ENCODE measurements at regions not wholly inside any gene's neighbourhood (a gene's known extent, or its start where the extent isn't known, plus 50 kb on each side); places are given as distances from the start of the nearest gene placed in this dataset.
"Not testable (repeated sequence)": the region's sequence is repeated elsewhere in the genome, so short reads cannot be mapped to it uniquely, and the experiment has no call there.

DNA sequence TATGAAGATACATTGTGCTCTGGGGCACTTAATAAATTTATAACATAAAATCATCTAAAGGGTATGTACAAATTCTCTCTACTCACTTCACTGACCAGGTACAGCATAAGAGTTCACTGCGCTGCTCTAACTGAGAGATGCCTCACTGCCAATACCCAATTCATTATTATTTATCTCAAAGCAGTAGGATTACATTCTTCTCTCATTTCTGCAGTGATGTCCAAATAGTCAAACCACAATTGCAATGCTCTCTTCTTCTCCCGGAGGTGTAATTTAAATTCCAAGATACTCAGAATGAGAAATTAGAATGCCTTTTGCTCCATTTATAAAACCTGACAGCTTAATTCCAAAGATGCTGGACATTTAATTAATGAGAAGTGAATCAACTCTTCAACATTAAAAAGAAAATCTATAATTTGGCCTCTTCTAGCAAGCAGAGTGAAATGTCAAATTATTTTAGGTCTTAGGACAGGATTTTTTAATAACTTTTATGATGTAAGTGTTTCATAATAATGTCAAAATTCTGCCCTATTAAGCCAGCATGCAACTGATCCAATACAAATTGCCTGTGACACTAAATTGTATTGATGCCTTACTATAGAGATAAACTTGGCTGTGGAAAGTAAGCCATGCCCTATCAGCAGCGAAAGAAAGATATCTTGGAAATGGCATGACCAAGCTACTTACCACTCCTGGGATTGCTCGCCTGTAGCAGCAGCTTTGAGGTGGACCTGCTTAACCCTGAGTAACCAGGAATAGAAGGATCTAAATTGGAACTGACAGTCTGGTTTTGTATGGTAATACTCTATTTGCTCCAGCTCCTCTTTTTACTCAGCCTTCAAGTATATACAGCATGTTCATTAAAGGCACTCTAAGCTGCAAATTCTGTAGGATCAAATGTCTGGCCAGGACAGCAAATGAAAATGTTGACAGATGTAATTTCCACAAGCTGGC is 374.2 kb upstream of the TYRP1 start:
- DNase-seq: no peak

DNA sequence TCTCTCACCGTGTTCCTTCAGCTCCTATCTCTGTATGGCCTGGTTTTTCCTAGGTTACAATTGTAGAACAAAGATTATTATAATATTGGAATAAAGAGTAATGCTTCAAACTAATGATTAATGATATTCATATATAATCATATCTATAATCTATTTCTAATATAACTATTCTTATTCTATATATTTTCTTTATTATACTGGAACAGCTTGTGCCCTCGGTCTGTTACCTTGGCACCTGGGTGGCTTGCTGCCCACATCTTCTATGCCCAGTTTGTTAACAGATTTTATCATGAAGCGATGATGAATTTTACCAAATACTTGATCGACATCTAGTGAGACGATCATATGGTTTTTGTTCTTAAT is 363.6 kb upstream of the TYRP1 start:
- no peak for DNase-seq

DNA sequence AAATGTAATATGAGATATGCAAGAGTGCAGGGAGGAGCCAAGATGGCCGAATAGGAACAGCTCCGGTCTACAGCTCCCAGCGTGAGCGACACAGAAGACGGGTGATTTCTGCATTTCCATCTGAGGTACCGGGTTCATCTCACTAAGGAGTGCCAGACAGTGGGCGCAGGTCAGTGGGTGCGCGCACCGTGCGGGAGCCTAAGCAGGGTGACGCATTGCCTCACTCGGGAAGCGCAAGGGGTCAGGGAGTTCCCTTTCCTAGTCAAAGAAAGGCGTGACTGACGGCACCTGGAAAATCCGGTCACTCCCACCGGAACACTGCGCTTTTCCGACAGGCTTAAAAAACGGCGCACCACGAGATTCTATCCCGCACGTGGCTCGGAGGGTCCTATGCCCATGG is 359.2 kb upstream of the TYRP1 start:
- not testable (repeated sequence) for DNase-seq

DNA sequence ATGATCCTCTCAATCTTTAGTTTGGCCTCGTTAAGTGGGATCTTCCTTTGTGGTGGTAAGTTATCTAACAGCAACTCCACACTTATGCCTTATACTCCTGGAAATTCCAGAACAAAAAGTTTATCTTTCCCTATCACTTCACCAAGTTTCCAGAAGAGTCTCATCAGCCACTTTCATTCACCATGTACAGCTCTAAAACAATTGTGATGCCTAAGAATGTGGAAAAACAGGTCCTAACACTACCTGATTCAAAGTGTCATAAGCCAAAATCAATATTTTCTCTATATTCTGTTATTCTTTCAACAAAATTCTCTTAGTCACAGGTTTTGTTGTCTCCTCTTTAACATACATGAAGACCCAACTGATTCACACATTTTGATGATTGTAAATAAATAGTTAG is 342.4 kb upstream of the TYRP1 start:
- DNase-seq: no peak

DNA sequence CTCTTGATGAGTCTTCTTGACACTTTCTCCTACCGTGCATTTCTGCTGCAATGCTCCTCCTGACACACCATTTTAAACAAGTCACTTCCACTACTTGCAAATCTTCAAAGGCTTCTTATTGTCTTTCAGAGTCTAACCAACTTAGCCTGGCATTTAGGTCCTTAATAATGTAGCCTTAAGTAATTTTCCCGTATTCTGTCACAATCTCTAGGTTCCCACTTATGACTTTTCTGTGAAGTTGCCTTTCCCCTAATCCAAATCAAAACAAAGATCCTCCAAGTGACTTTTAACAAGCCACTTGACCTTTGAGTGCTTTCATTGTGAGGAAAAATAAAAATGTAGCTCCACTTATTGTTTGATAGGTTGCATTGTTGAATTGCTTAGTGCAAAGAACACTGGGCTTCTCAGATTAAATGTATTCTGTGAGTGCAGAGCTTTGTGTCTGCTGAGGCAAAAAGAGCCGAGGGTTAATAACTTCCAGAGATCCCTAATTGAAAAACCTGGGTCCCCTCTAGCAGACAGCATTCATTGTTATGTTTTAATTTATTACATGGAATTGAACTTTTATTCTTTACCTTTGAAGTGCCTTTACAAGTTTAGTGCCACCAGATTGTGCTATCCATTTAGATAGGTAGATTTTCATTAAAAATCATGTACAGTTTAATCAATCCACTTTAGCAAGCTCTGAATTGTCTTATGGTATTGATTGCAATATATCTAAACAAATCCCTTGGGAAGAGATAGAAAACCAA is 341.7 kb upstream of the TYRP1 start:
- DNase-seq: no peak

DNA sequence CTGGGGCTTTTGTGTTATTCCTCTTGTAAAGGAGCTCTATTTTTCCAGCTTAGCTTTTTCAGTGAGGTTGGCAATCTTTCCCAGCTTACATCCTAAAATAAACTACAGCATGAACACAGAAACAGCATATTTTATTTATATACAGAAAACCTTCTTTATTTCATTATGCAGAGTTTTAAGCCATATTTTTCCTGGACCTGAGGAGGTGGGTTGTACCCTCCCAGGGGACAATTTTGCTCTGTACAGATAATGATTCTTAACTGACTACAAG is 341.2 kb upstream of the TYRP1 start:
- no peak for DNase-seq

DNA sequence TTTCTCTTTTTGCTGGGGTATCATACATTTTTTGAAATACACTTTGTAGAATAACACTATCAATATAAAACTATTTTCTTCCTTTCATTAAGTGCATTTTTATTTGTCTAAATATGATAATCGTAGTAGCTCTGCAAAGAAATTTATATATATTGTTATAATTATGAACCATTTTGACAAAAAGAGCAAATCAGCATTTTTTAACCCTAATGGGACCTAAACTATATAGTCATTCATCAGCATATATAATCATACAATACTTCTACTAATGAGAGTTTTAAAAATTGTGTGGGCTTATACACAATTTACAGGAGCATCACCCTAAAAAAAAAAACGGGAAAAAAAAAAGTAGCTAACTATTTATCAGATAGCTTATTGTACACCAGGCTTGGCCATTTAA is 329.7 kb upstream of the TYRP1 start:
- no peak for DNase-seq

DNA sequence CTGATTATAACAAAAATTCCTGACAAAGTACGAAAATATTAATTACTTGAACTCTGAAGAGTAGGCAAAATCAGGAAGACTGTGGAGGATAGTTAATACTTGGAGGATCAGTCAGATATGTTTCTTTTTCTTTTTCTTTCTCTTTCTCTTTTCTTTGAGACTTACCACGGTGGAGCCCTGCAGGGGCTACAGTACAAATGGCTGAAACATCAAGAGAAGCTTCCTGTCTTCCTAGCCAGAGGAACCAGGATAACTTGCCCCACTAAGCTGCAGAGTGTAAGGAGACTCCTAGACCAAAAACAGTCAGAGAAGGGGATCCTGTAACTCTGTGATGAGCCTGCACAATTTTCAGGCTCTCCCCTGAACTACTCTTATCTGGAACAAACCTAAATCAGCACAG is 324.6 kb upstream of the TYRP1 start:
- no peak for DNase-seq

DNA sequence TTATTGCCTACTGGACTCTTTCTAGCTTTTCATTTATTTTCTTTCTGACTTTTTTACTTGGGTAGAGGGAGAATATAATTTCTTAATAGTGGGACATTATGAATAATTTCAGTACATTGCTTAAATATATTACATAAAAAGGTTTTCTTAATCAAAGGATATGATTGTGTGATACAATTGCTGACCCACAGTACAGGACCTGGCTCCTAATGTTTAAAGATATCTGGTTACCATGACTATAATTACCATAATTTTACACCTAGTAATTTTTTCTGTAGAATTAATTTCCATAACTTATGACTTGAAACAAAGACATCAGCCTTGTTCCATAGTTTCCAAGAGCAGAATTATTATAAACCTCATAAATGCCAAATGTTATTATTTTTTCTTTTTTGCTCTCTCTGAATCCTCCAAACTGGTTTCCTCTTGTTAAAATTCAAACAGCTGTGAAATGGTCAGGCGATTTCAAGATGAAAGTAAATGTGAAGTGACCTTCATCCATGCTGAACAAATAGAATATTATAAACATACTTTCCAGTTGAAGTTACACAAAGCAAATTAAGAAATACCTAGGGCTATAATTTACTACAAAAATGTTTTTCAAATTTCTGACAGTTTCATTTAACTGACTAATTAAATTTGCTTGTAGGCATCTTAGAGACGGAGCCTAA is 301.2 kb upstream of the TYRP1 start:
- DNase-seq: no peak

DNA sequence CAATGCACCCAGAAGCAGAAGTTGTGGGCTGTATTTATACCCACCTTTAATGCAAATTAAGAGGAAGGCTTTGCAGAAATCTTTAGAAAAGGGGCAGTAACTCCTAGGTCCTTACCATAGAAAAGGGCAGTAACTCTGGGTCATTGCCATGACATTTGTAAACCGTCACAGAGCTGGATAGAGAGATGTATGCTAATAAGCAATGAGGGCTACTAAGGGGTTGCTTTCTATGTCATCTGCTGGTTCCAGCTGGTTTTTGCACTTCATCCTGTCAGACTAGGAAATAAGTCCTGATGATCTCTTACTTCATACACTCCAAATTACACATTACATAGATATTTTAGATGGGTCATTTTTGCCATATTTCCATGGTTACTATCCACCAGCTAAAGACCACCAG is 299.1 kb upstream of the TYRP1 start:
- no peak for DNase-seq

DNA sequence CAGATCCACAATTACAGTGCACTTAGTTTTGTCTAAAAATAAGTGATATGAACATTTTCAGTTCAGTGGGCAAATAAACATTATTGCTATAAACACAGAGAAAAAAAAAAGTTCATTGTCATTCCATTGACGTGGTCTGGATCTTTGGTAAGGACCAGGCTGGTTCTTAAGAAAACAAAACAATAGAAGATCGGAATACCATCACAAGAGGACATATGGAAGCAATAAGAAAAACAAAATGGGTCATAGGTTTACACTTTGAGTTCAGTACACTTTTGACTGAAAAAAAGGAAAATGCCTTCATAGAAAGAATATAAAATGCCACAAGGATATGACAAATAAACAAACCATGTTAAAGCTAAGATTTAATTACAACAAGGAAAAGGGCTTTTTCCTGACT is 289.5 kb upstream of the TYRP1 start:
- DNase-seq: no peak

DNA sequence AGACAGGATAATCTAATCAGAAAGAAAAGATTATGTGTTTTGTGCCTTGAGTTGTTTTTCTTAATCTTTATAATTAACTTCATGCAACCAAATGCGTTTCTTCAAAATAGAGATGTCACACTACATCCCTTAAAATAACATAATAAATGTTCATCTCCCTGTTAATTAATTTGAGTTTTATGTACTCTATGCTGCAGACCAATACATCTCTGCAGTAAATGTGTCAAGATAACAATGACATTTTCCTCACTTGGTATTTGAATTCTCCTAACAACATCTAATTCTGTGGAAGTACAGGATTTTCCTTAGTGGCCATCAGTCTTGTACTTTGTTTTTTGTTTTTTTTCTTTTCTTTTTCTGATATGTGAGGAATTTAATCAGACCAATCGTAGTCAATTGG is 279.2 kb upstream of the TYRP1 start:
- no peak for DNase-seq

DNA sequence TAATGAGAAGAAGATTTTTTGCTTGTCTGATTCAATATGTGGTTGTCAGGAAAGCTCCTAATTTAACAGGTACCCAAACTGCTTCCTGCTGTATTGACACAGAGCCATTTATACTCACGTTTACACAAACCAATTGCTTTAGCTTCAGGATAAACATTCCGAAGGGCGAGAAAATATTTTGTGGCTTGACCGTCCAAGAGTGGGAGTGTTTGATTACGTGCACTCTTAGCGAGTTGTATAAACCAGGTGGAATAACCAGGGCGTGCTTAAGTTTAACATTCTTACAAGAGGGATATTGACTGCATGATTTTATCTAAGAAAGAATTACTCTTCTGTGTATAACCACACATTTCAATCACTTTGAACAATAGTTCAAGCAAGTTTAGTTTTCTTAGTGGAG is 278.7 kb upstream of the TYRP1 start:
- DNase-seq: no peak

DNA sequence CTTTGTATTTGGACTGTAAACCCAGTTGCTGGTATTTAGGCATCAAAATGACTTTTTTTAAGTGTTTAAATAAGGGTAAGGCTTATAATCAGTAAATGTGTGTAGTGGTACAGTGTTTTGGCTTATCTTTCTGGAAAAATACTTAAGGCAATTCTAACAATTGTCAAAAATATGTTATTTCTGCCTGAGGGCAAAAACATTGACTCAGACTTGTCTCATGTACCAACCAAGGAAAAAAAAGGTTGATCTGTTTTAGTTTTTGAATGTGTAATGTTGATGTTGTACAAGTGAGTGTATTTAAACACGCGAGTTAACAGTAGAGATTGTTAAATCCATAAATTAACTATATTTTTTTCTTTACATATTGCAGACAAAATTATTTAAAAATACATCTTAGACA is 277.8 kb upstream of the TYRP1 start:
- DNase-seq: no peak

DNA sequence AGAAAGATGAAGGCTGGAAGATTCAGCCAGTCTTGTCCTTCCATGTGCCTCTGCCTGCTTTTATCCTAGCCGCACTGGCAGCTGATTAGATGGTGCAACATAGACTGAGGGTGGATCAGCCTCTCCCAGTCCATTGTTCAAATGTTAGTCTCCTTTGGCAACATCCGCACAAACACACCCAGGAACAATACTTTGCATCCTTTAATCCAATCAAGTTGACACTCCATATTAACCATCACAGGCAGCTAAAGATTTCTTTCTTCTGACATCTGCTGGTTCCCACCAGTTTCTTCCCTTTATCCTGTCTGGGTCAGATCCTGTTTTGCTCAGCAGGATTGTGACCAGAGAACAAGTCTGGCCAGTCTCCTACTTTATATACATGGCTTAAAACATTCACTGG is 276.5 kb upstream of the TYRP1 start:
- DNase-seq: no peak

DNA sequence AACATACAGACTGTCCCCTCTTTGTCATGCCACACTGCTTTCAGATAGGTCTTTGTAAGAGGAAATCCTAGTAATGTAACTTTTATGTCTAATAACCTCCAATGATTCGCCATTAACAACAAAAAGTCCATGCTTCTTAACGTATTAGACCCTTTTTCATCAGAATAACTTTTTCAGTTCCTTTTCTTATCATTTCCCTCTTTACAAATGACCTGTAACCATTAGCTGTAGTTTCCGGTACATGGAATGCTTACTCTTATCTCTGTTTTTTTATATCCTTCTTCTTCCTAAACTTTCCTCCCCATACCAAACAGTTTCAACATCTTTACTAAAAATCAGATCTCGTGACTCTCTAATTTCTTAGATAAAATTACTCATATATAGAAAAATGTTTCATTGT is 268.9 kb upstream of the TYRP1 start:
- DNase-seq: no peak

DNA sequence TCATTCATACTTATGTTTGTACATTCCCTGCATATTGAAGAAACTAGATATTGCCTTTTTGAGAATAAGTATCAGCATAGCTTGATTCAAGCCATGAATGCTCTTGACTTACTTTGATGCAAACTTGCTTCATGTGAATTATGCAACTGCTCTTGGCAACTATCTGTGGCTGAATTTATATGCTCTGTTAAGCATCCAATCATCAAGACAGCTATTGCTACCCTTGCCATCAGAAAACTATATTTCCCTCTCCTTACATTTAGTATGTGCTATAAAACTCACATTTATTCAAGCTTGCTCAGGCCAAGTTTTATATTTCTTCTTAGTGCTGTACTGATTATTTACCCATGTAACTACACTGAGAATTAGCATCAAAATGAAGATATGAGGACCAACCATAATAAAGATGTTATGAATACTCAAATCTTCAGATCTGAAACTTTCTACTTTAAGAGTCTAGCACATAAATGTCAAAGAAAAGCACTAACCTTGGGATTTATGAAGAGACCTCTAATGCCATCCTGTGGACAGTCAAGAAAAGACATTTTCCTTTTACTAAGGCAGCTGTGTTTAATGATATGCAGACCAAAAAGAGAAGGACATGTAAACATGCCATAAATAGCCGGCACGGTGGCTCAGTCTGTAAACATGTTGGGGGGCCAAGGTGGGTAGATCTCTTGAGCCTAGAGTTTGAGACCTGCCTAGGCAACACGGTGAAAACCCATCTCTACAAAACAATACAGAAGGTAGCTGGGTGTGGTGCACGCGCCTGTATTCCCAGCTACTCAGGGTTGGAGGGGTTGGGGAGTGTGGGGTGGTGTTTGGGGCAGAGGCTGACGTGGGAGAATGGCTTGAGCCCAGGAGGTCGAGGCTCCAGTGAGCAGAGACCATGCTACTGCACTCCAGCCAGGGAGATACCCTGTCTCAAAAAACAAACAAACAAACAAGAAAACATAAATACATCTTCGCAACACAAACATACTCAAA is 267.0 kb upstream of the TYRP1 start:
- peak; percentile 26 for DNase-seq

DNA sequence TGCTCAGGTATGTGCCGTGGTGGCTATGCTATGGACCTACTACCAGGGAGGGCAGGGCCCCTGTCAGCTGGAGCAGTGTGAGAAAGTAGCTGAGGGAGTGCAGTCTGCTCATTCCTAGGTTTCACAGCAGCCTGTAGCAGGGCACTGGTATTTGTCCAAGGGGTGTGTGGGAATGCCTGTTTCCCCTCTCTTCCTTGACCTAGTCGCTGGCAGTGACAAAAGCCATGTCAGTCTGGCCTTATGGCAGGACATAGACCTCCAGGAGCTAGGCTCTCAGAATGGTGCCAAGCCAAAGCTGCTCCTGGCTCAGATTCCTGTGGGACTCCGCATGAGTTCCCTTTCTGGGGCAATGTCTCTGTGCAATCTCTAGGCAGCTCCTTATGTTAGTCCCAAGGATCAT is 253.9 kb upstream of the TYRP1 start:
- DNase-seq: no peak

DNA sequence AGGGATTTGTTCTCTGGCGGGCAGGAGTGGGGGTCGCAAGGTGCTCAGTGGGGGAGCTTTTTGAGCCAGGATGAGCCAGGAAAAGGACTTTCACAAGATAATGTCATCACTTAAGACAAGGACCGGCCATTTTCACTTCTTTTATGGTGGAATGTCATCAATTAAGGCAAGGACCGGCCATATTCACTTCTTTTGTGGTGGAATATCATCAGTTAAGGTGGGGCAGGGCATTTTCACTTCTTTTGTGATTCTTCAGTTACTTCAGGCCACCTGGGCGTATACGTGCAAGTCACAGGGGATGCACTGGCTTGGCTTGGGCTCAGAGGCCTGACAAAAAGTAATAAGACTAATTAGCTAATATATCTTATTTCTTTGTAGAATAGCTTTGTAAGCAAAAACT is 252.1 kb upstream of the TYRP1 start:
- DNase-seq: not testable (repeated sequence)

DNA sequence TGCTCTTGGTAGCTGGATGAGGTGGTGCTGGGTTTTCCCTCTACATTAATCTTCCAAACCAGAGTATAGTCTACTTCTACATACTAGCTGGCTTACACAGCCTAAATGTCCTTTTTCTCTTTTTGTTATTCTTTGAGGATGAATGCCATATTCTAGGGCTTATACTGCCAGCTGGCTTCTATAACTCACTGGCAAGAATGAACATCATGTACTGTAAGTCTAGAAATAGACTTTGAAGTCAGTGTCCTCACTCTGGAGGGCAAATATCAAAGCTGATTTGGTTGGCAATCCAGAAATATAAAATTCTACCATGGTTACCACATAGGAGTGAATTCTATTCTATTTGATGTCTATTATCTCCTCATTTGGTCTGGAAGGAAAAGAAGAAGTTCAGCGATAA is 251.7 kb upstream of the TYRP1 start:
- no peak for DNase-seq

DNA sequence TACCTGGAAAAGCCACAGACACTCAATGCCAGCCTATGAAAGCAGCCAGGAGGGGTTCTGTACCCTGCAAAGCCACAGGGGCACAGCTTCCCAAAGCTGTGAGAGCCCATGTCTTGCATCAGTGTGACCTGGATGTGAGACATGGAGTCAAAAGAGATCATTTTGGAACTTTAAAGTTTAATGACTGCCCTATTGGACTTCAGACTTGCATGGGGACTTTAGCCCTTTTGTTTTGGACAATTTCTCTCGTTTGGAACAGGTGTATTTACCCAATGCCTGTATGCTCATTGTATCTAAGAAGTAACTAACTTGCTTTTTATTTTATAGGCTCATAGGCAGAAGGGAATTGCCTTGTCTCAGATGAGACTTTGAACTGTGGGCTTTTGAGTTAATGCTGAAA is 244.9 kb upstream of the TYRP1 start:
- no peak for DNase-seq

DNA sequence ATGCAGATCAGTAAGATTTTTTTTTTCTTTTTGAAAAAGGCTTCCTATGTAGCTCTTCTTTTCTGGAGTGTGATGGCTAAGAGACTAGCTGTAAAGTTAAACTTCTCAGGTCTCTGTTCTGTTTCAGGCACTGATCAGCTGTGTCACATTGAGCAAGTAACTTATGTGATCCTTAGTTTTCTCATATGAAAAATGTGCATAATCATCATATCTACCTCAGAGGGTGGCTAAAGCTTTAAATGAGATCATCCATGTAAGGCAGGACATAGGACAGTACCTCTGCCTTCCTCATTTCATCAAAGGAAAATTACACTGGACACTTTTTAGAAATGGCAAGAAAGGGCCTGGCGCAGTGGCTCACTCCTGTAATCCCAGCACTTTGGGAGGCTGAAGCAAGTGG is 235.9 kb upstream of the TYRP1 start:
- DNase-seq: no peak

All from NCI-H1694 (cell line).